Right ventricle myocardium inferior (tissue), 1 donor: ENCODE measurements at regions not wholly inside any gene's neighbourhood (a gene's known extent, or its start where the extent isn't known, plus 50 kb on each side); places are given as distances from the start of the nearest gene placed in this dataset.
"Not testable (repeated sequence)": the region's sequence is repeated elsewhere in the genome, so short reads cannot be mapped to it uniquely, and the experiment has no call there.

Source experiments
- ATAC-seq: fragments of 200-7000 bp; cut with Tn5 transposase; one replicate; pipeline ENCODE4 v1.9.1; 2020; ENCODE audit warnings: mild to moderate bottlenecking, moderate library complexity
- DNase-seq: peaks from one replicate; pipeline ENCODE4 v3.0.0; 2021; ENCODE audit errors: missing footprints
- intact Hi-C: fragments of 100-400 bp; cut with DNase I; formaldehyde crosslinking; loops from one replicate; pipeline ENCODE4 v1.11.0; 2022
- donor health status: DM: no; HTN: yes; CAD: no; lungs with severe emphysema.

- ATAC-seq (no peak), DNase-seq (no peak)
- intact Hi-C loops, result no loop called here
Observed at GRCh38 chr20:55160996-55161395, 685.6 kb downstream of the DOK5 start.

GRCh38 chr20:55160037-55160436 is 684.6 kb downstream of the DOK5 start:
- DNase-seq, result no peak
- no peak for ATAC-seq
- intact Hi-C loops, result no loop called here

GRCh38 chr20:55159230-55159629 is 683.8 kb downstream of the DOK5 start:
- DNase-seq (no peak), ATAC-seq (no peak)
- intact Hi-C loops, result no loop called here

- intact Hi-C loops, result no loop called here
- ATAC-seq (no peak), DNase-seq (no peak)
Observed at GRCh38 chr20:55158446-55158845, 683.1 kb downstream of the DOK5 start.

GRCh38 chr20:55155360-55155759 is 680.0 kb downstream of the DOK5 start:
- intact Hi-C loops, result no loop called here
- no peak for DNase-seq

GRCh38 chr20:55153001-55153645 is 677.7 kb downstream of the DOK5 start:
- no peak for ATAC-seq

More at GRCh38 chr20:55155360-55155759, 680.0 kb downstream of the DOK5 start:
- no peak for ATAC-seq

GRCh38 chr20:55151171-55151570 is 675.8 kb downstream of the DOK5 start:
- ATAC-seq (no peak), DNase-seq (no peak)
- intact Hi-C loops, result no loop called here

More at GRCh38 chr20:55153001-55153645, 677.7 kb downstream of the DOK5 start:
- intact Hi-C loops, result no loop called here
- DNase-seq, result no peak

GRCh38 chr20:55143601-55144000 is 668.2 kb downstream of the DOK5 start:
- ATAC-seq (no peak), DNase-seq (no peak)
- intact Hi-C loops, result no loop called here

GRCh38 chr20:55142932-55143331 is 667.5 kb downstream of the DOK5 start:
- intact Hi-C loops, result no loop called here
- ATAC-seq (no peak), DNase-seq (no peak)

- ATAC-seq (no peak), DNase-seq (no peak)
- intact Hi-C loops, result no loop called here
Observed at GRCh38 chr20:55140631-55141030, 665.2 kb downstream of the DOK5 start.

- no peak for ATAC-seq
- intact Hi-C loops, result no loop called here
- no peak for DNase-seq
Observed at GRCh38 chr20:55139173-55139765, 663.9 kb downstream of the DOK5 start.

GRCh38 chr20:55135923-55136322 is 660.5 kb downstream of the DOK5 start:
- ATAC-seq (no peak), DNase-seq (no peak)
- intact Hi-C loops, result no loop called here

GRCh38 chr20:55132523-55132922 is 657.1 kb downstream of the DOK5 start:
- ATAC-seq (no peak), DNase-seq (no peak)
- intact Hi-C loops, result no loop called here

- DNase-seq, intact Hi-C loops, ATAC-seq: not testable (repeated sequence)
Observed at GRCh38 chr20:55117577-55117976, 642.2 kb downstream of the DOK5 start.

GRCh38 chr20:55116598-55116997 is 641.2 kb downstream of the DOK5 start:
- ATAC-seq (no peak), DNase-seq (no peak)
- intact Hi-C loops, result no loop called here

- DNase-seq (no peak), ATAC-seq (no peak)
- intact Hi-C loops, result no loop called here
Observed at GRCh38 chr20:55103188-55103587, 627.8 kb downstream of the DOK5 start.

GRCh38 chr20:55099251-55099650 is 623.9 kb downstream of the DOK5 start:
- DNase-seq (no peak), ATAC-seq (no peak)
- intact Hi-C loops, result no loop called here

- DNase-seq, result no peak
- intact Hi-C loops, result no loop called here
- ATAC-seq, result no peak
Observed at GRCh38 chr20:55097621-55098020, 622.2 kb downstream of the DOK5 start.

GRCh38 chr20:55095745-55096400 is 620.5 kb downstream of the DOK5 start:
- ATAC-seq (no peak), DNase-seq (no peak)
- intact Hi-C loops, result no loop called here

- intact Hi-C loops, result no loop called here
- ATAC-seq (no peak), DNase-seq (no peak)
Observed at GRCh38 chr20:55094353-55094861, 619.0 kb downstream of the DOK5 start.
